ENCODE measurements at regions not wholly inside any gene's neighbourhood (a gene's known extent, or its start where the extent isn't known, plus 50 kb on each side); places are given as distances from the start of the nearest gene placed in this dataset.

DNA sequence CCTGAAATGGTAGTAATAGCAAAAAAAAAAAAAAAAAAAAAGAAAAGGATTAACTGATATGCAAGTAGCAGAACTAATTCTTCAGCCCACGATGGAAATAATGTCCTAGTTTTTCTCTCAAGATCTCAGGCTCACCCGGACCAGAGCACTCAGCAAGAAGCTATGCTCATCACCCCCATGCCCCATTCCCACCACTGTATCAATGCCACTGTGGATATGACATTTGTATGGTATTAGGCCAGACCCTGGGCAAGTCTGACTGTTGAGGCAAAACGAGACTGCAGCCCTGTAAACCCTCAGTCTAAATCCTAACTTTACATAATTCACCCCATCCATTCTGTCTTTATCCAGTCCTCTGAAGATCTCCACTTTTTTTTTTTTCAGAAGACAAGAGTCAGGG is 186.1 kb upstream of the KLF14 start:
- TF ChIP-seq, protein P1, sequence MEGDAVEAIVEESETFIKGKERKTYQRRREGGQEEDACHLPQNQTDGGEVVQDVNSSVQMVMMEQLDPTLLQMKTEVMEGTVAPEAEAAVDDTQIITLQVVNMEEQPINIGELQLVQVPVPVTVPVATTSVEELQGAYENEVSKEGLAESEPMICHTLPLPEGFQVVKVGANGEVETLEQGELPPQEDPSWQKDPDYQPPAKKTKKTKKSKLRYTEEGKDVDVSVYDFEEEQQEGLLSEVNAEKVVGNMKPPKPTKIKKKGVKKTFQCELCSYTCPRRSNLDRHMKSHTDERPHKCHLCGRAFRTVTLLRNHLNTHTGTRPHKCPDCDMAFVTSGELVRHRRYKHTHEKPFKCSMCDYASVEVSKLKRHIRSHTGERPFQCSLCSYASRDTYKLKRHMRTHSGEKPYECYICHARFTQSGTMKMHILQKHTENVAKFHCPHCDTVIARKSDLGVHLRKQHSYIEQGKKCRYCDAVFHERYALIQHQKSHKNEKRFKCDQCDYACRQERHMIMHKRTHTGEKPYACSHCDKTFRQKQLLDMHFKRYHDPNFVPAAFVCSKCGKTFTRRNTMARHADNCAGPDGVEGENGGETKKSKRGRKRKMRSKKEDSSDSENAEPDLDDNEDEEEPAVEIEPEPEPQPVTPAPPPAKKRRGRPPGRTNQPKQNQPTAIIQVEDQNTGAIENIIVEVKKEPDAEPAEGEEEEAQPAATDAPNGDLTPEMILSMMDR (IDR thresholded peaks at IDR 0.05): no peak
- TF ChIP-seq POLR2A (IDR thresholded peaks at IDR 0.05) (no peak), EP300 (IDR thresholded peaks at IDR 0.05) (no peak)

All from tibial nerve (tissue), 4 donors.